Activated T-cell treated with anti-CD3 and anti-CD28 coated beads for 24 hours (primary cell): ENCODE measurements at regions not wholly inside any gene's neighbourhood (a gene's known extent, or its start where the extent isn't known, plus 50 kb on each side); places are given as distances from the start of the nearest gene placed in this dataset.

Experiments used
- DNase-seq: peaks from one replicate; pipeline ENCODE4 v3.0.0-alpha.2; 2020; ENCODE audit warnings: low read depth

- DNase-seq, result no peak
Observed at GRCh38 chr7:25859412-25860274, 292.4 kb upstream of the NFE2L3 start.

GRCh38 chr7:25860275-25861163, 291.5 kb upstream of the NFE2L3 start:
- DNase-seq, result no peak

GRCh38 chr7:25861164-25861496, 290.9 kb upstream of the NFE2L3 start:
- no peak for DNase-seq

- no peak for DNase-seq
Observed at GRCh38 chr7:25861601-25862260, 290.3 kb upstream of the NFE2L3 start.

- peak; percentile 73 for DNase-seq
Observed at GRCh38 chr7:25862261-25863004, 289.6 kb upstream of the NFE2L3 start.

- no peak for DNase-seq
Observed at GRCh38 chr7:25863005-25863728, 288.8 kb upstream of the NFE2L3 start.

- DNase-seq, result no peak
Observed at GRCh38 chr7:25863729-25864110, 288.3 kb upstream of the NFE2L3 start.

- no peak for DNase-seq
Observed at GRCh38 chr7:25864511-25864910, 287.5 kb upstream of the NFE2L3 start.

GRCh38 chr7:25864943-25865751, 286.9 kb upstream of the NFE2L3 start:
- no peak for DNase-seq

GRCh38 chr7:25868509-25868908, 283.5 kb upstream of the NFE2L3 start:
- DNase-seq, result no peak

GRCh38 chr7:25870574-25870973, 281.4 kb upstream of the NFE2L3 start:
- DNase-seq, result no peak

- DNase-seq, result no peak
Observed at GRCh38 chr7:25876092-25876491, 275.9 kb upstream of the NFE2L3 start.

GRCh38 chr7:25877802-25878789, 273.9 kb upstream of the NFE2L3 start:
- no peak for DNase-seq

- no peak for DNase-seq
Observed at GRCh38 chr7:25879799-25880198, 272.2 kb upstream of the NFE2L3 start.

- no peak for DNase-seq
Observed at GRCh38 chr7:25881317-25882037, 270.5 kb upstream of the NFE2L3 start.

- no peak for DNase-seq
Observed at GRCh38 chr7:25882151-25882773, 269.7 kb upstream of the NFE2L3 start.

- DNase-seq, result no peak
Observed at GRCh38 chr7:25884265-25884828, 267.7 kb upstream of the NFE2L3 start.
